HK-2 (cell line): ENCODE measurements at regions not wholly inside any gene's neighbourhood (a gene's known extent, or its start where the extent isn't known, plus 50 kb on each side); places are given as distances from the start of the nearest gene placed in this dataset.
"Not testable (repeated sequence)": the region's sequence is repeated elsewhere in the genome, so short reads cannot be mapped to it uniquely, and the experiment has no call there.

Experiments
- DNase-seq: peaks from one replicate; pipeline ENCODE4 v3.0.0-alpha.2; 2018; ENCODE audit not compliant: unreplicated experiment

GRCh38 chr15:95681836-95682544, 648.5 kb upstream of the NR2F2 start:
- no peak for DNase-seq

- DNase-seq: no peak
These were observed 646.4 kb upstream of the NR2F2 start for GRCh38 chr15:95684126-95684525.

GRCh38 chr15:95684693-95685115, 645.8 kb upstream of the NR2F2 start:
- no peak for DNase-seq

- DNase-seq: no peak
These were observed 643.4 kb upstream of the NR2F2 start for GRCh38 chr15:95687061-95687460.

- no peak for DNase-seq
These were observed 642.8 kb upstream of the NR2F2 start for GRCh38 chr15:95687686-95688085.

- DNase-seq: no peak
These were observed 639.7 kb upstream of the NR2F2 start for GRCh38 chr15:95690631-95691340.

GRCh38 chr15:95693917-95694316, 636.6 kb upstream of the NR2F2 start:
- no peak for DNase-seq

- DNase-seq: no peak
These were observed 632.3 kb upstream of the NR2F2 start for GRCh38 chr15:95698230-95698629.

- DNase-seq: no peak
These were observed 631.5 kb upstream of the NR2F2 start for GRCh38 chr15:95698951-95699350.

- DNase-seq: no peak
These were observed 630.9 kb upstream of the NR2F2 start for GRCh38 chr15:95699578-95699977.

GRCh38 chr15:95700692-95701091, 629.8 kb upstream of the NR2F2 start:
- not testable (repeated sequence) for DNase-seq

- no peak for DNase-seq
These were observed 629.1 kb upstream of the NR2F2 start for GRCh38 chr15:95701410-95701809.

GRCh38 chr15:95709959-95710695, 620.4 kb upstream of the NR2F2 start:
- DNase-seq: no peak

- no peak for DNase-seq
These were observed 617.7 kb upstream of the NR2F2 start for GRCh38 chr15:95712785-95713184.

GRCh38 chr15:95713324-95713723, 617.2 kb upstream of the NR2F2 start:
- DNase-seq: no peak

- DNase-seq: no peak
These were observed 615.2 kb upstream of the NR2F2 start for GRCh38 chr15:95715116-95715903.

GRCh38 chr15:95715906-95716656, 614.4 kb upstream of the NR2F2 start:
- DNase-seq: no peak

- no peak for DNase-seq
These were observed 613.8 kb upstream of the NR2F2 start for GRCh38 chr15:95716708-95717107.

- no peak for DNase-seq
These were observed 612.1 kb upstream of the NR2F2 start for GRCh38 chr15:95718441-95718840.

- no peak for DNase-seq
These were observed 605.4 kb upstream of the NR2F2 start for GRCh38 chr15:95724908-95725633.

GRCh38 chr15:95726891-95727290, 603.6 kb upstream of the NR2F2 start:
- DNase-seq: no peak
